Activated T-cell treated with anti-CD3 and anti-CD28 coated beads for 48 hours (primary cell): ENCODE measurements at regions not wholly inside any gene's neighbourhood (a gene's known extent, or its start where the extent isn't known, plus 50 kb on each side); places are given as distances from the start of the nearest gene placed in this dataset.

Source experiments
- DNase-seq: peaks from one replicate; pipeline ENCODE4 v3.0.0-alpha.2; 2020; ENCODE audit warnings: low read depth

DNA sequence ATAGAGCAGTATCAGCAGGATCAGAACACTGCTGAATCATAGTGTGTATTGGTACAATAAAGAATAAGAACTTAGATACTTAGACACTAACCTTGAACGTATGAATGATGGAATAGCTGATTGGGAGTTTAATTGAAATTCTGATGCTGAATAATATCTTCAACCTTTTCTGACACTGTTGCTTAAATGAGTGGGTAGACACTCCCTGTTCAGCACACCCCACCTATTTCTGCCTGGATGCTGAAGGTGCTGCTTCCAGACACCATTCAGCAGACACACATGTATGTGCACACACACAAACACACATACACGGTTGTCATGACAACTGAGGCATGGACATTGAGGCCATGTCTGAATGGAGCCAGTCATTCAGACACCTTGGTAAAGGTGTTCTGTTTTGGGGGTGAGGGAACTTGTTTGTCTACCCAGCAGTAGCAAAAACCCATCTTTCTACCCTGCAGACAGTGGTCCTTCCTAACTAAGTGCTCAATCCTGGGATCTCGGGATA is 54.3 kb downstream of the TMEM215 start:
- no peak for DNase-seq

DNA sequence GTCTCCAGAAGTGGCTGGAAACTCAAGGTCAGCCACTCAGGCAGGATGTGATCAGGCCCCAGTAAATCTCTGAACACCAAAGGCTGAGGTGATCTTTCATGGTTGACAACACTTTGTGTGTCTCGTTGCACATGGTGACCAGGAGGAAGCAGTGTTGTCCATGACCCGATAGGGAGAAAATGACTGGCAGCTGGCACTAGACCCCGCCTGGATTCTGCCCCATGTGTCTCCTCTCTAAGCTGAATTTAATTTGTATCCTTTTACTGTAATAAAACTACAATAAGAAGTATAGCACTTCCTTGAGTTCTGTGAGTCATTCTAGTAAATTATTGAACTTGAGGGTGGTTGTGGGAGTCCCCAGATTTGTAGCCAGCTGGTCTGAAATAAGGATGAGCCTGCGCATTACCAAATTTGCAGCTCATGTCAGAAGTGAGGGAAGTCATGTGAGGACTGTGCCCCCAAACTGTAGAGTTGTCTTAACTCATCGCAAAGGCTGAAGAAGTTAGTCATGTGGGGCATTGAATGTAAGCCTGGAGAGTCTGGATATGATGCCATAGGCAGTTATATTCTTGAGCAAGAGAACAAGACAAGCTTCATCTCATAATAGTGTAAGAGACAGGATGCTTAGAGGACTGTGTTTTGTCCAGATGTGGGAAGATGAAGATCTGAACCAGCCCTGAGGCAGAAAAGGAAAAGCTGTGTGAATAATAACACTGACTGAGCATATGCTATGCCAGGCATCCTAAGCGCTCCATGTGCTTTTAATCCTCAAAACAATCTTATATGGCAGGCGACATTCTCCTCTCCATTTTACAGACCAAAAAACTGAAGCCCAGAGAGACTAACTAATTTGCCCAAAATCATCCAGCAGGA is 55.9 kb downstream of the TMEM215 start:
- DNase-seq: no peak

DNA sequence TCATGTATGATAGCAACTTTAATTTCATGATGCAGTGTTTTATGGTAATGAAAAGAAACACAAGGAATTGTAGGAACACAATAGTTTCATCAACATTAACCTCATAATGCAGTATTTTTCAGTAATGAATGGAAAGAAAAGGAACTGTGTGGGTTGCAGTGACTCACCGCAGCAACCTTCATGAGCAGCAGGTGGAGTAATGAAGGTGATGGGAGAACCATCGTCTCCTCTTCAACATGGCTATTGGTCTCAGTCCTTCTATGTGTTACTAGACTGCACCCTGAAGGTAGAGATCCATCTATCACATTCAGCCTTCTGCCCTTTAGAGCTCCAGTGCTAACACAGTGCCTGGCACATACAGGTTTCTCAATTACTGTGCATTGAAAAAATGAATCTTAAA is 58.0 kb downstream of the TMEM215 start:
- DNase-seq: no peak

DNA sequence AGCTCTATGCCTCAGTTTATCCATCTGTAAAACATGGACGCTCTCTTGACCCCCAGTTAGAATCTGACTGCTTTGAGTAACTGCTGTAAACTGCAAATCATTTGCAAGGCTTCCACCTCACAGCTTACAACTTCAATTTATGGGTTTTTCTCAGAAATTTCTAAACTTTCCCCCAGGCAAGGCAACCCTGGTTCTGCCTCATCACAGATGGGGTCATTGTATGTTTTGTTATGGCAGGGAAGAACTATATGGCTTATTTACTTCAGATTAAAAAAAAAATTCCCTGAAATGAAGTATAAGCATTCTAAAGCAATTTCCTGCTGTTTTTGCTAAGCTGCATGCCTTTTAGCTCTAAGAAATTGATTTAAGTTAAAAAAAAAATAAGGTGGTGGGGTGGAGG is 60.0 kb downstream of the TMEM215 start:
- DNase-seq: no peak

DNA sequence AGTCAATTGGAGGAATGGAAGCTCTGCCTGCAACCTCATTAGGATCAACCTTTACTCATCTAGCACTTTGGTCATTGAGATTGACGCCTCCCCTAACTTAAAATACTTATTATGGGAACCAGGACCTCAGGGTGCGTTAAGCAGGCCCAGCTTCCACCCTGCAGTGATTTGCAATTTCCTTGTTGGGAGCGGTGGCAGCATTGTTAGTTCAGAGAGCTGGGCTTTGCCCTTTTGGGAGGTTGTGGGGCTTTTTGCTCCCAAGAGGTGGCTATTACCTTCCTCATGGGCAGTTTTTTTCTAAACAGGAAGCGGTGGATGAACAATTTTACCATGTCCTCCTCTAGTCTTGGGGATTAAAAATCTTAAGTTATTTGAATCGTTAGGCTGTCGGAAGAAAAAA is 60.9 kb downstream of the TMEM215 start:
- no peak for DNase-seq

- no peak for DNase-seq
Observed at GRCh38 chr9:32854271-32854670, 70.9 kb downstream of the TMEM215 start.

- no peak for DNase-seq
Observed at GRCh38 chr9:32855752-32856151, 72.4 kb downstream of the TMEM215 start.

DNA sequence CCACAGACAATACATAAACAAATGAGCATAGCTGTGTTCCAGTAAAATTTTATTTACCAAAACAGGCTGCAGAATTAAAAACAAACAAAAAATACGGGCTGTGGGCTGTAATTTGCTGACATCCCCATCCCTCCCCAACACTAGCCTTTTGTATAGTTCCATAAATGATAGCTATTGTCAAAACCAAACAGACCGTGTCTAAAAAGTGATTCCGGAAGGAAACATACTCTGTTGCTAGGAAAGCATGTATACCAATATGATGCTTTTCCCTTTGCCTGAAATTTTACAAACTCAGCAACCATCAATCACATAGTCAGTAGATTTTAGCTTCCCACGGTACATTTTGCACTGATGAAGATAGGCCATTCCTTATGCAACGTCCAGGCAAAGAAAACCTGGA is 80.0 kb downstream of the TMEM215 start:
- no peak for DNase-seq

DNA sequence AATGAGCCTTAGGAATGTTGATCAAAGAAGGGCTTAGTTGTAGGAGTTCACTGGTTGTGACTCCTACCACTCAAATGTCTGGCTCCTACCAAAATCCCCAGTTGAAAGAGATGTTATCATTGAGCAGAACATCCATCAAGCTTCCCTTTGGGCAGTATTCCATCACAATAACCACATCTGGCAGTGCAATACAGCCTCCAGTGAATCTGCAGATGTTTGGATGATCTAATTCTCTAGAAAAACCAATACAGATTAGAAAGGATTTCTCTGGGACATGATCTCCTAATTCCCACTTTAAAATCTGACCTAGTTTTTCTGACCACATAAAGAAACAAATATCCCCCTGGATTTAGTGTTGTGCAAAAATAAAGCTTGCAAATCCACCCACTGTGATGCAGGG is 81.6 kb downstream of the TMEM215 start:
- no peak for DNase-seq

- DNase-seq: peak; percentile 2
Observed at GRCh38 chr9:32866273-32866672, 82.9 kb downstream of the TMEM215 start.

- no peak for DNase-seq
Observed at GRCh38 chr9:32867026-32867425, 83.7 kb downstream of the TMEM215 start.

DNA sequence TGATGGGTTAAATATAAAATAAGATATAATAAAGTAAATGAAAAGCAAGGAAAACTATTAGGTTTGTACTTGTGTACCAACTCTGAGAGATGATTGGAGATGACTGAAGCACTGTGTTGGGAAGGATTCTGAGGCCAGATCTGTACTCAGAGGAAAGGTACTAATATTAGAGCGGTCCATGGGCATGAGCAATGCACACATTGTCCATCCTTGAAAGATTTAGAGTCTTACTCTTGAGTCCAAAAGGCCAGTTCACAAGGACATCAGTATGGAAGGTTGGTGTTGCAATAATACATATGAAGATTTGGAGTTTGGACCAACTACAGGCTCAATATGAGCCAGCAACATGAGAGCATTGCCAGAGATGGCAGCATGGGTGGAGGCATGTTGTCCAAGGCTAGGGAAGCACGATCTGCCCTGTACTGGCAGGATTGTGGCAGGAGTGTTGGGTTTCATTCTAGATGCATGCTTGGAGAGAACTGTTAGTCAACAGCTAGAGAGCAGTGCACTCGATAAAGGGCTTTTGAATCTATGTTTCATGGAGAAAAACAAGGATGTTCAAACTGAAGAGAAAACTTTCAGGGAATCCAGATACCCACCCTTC is 84.4 kb downstream of the TMEM215 start:
- DNase-seq: no peak

GRCh38 chr9:32869404-32869803 is 86.1 kb downstream of the TMEM215 start:
- no peak for DNase-seq

GRCh38 chr9:32873131-32873530 is 89.8 kb downstream of the TMEM215 start:
- DNase-seq: no peak

DNA sequence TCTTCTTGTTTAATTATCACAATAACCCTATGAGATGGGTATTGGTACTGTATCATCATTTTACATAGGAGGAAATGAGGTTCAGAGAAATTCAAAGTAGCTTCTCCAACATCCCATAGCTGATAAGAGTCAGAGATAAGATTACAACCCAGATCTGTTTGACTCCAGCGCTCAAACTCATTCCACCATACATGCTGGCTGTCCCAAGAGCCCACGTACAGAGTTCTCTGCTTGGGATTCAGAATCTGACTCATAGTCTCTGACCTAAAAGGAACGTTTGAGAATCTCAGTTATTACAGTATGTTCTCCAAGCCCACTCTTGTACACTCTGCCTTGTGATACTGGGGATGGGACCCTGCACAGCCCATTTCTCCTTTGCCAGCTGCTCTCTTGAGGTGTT is 90.2 kb downstream of the TMEM215 start:
- no peak for DNase-seq

DNA sequence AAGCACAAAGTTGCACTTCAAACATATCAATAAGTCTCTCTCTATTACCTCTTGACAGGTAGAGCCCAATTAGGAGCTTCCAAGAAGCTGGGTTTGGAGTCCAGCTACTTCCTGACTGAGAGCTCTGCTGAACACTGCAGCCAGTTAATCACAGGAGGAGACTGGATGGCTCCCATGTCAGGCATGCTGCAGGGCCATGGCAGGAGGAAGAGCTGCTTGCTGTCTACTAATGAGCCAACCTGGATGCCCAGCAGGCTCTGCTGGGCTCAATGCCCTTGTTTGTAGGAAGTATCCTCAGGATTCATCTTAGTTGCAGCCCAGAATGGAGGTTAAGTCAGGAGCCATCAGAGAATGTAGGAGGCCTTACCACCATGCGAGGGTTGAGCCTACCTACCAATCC is 91.9 kb downstream of the TMEM215 start:
- DNase-seq: no peak

DNA sequence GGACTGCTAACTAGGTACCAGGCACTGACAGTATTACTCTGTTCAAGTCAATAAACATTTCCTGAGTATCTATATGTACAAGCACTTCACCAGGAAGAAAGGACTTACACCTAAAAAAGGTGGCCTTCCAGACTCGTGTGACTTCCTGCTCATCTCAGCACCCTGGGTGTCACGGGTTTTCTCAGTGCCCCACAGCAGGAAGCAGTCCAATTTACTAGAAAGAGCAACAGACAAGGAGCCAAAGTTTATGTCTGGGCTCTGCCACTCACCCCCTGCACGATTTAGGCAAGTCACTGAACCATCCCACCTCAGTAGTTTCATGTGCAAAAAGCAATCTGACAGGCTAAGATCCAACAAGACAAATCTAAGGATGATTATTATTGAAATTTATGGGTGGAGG is 92.4 kb downstream of the TMEM215 start:
- DNase-seq: no peak

DNA sequence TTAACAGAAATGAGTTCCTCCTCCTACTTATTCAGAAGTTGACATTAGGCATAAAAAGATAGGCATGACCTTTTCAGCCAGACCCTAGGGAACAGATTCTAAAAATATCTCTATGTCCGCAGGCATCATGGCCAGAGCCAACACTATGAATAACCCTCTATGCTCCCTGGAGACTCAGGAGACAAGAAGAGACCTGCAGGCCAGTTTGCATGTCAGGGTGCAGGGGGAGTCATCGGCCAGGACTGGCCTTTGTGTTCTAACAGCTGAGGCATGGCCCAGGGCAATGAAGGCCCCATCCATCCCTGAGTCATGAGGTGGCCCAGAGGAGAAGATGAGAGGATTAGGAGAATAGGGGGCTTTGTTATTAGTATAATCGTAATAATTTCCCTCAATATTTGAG is 93.8 kb downstream of the TMEM215 start:
- no peak for DNase-seq

DNA sequence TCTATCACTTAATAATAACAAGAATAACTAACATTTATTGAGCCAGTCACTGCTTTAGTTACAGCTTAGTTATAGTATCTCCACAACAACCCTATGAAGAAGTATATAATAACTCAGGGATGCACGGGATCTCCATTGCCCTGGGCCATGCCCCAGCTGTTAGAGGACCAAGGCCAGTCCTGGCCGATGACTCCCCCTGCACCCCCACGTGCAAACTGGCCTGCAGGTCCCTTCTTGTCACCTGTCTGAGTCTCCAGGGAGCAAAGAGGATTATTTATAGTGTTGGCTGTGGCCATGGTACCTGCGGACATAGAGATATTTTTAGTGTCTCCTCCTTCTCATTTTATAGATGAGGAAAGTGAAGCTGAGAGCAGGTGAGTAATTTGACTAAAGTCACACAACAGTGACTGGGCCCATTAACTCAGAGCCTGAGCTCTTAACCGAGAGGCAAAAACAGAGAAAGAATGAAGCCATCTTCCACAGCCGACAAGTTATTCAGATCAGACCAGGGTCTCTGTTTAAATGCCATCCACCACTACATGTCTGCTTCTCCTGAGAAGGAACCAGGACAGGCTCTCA is 94.4 kb downstream of the TMEM215 start:
- DNase-seq: no peak

GRCh38 chr9:32879335-32879734 is 96.0 kb downstream of the TMEM215 start:
- DNase-seq: no peak

GRCh38 chr9:32881948-32882347 is 98.6 kb downstream of the TMEM215 start:
- no peak for DNase-seq

DNA sequence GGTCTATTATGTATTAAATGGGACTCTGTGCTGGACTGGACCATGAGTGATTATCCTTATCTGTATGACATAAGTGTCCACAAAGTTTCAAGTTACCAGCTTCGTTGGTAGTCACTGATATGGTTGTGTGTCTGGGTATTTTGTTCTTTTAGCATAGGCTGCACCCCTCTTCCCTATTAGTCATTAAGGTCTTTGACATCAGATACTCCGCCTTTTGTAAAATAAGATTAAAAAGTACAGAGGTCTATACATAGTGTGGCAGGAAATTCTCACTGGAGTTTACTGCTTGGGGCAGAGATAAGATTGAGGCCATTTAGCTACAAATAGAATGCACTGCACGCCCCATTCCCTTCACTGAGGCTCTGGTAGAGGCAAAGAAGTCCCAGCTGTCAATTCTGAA is 99.4 kb downstream of the TMEM215 start:
- no peak for DNase-seq

- no peak for DNase-seq
Observed at GRCh38 chr9:32884482-32884881, 101.1 kb downstream of the TMEM215 start.
